SK-N-SH treated with all-trans-retinoic acid at 6 μM for 48 hours (cell line): ENCODE measurements at regions not wholly inside any gene's neighbourhood (a gene's known extent, or its start where the extent isn't known, plus 50 kb on each side); places are given as distances from the start of the nearest gene placed in this dataset.

Experiments used
- ATAC-seq: fragments of 200-7000 bp; cut with Tn5 transposase; 3 replicates; pipeline ENCODE4 v1.9.1; 2020; ENCODE audit warnings: mild to moderate bottlenecking, moderate library complexity
- ARNTL ChIP-seq: fragments of 450-650 bp; formaldehyde crosslinking; IDR thresholded peaks from 2 replicates; pipeline ENCODE4 v1.5.0; 2020; ENCODE audit warnings: low read depth, mild to moderate bottlenecking, moderate library complexity, borderline replicate concordance
- BACH2 ChIP-seq: fragments of 250-450 bp; sonication (Bioruptor Pico); IDR thresholded peaks from 2 replicates; pipeline ENCODE4 v1.9.0; 2021; ENCODE audit warnings: mild to moderate bottlenecking, borderline replicate concordance
- CSDC2 ChIP-seq: fragments of 250-450 bp; sonication (Bioruptor Pico); IDR thresholded peaks from 2 replicates; pipeline ENCODE4 v1.5.0; 2020; ENCODE audit warnings: mild to moderate bottlenecking, moderate library complexity
- ESRRG ChIP-seq: fragments of 250-450 bp; sonication (Bioruptor Pico); IDR thresholded peaks from 2 replicates; pipeline ENCODE4 v1.6.1; 2021; ENCODE audit warnings: mild to moderate bottlenecking
- GLIS3 ChIP-seq: fragments of 250-450 bp; sonication (Bioruptor Pico); IDR thresholded peaks from 2 replicates; pipeline ENCODE4 v1.5.0; 2020; ENCODE audit warnings: mild to moderate bottlenecking, moderate library complexity
- ISL1 ChIP-seq: fragments of 250-450 bp; sonication (Bioruptor Pico); IDR thresholded peaks from 2 replicates; pipeline ENCODE4 v2.1.2; 2022; ENCODE audit warnings: mild to moderate bottlenecking, moderate library complexity
- OSR1 ChIP-seq: fragments of 250-450 bp; sonication (Bioruptor Pico); IDR thresholded peaks from 2 replicates; pipeline ENCODE4 v1.8.0; 2022; ENCODE audit warnings: moderate library complexity, mild to moderate bottlenecking, inconsistent platforms
- PPARA ChIP-seq: fragments of 250-450 bp; sonication (Bioruptor Pico); IDR thresholded peaks from 2 replicates; pipeline ENCODE4 v1.5.0; 2020; ENCODE audit warnings: mild to moderate bottlenecking, borderline replicate concordance
- RARB ChIP-seq: fragments of 250-450 bp; sonication (Bioruptor Pico); IDR thresholded peaks from 2 replicates; pipeline ENCODE4 v1.8.0; 2021; ENCODE audit warnings: mild to moderate bottlenecking, moderate library complexity
- SNAI2 ChIP-seq: fragments of 250-450 bp; sonication (Bioruptor Pico); IDR thresholded peaks from 2 replicates; pipeline ENCODE4 v1.5.0; 2020; ENCODE audit warnings: mild to moderate bottlenecking, moderate library complexity
- TCF4 ChIP-seq: fragments of 250-450 bp; sonication (Bioruptor Pico); IDR thresholded peaks from 2 replicates; pipeline ENCODE4 v1.8.0; 2021; ENCODE audit warnings: mild to moderate bottlenecking, moderate library complexity, borderline replicate concordance
- TOX ChIP-seq: fragments of 250-450 bp; sonication (Bioruptor Pico); IDR thresholded peaks from 2 replicates; pipeline ENCODE4 v1.8.0; 2021; ENCODE audit warnings: mild to moderate bottlenecking, moderate library complexity, borderline replicate concordance
- ZC3H10 ChIP-seq: fragments of 250-450 bp; sonication (Bioruptor Pico); IDR thresholded peaks from 2 replicates; pipeline ENCODE4 v1.5.1; 2021; ENCODE audit warnings: mild to moderate bottlenecking, moderate library complexity
- ZFP3 ChIP-seq: fragments of 250-450 bp; sonication (Bioruptor Pico); IDR thresholded peaks from 2 replicates; pipeline ENCODE4 v1.5.0; 2020; ENCODE audit warnings: mild to moderate bottlenecking, moderate library complexity
- ZFP30 ChIP-seq: fragments of 450-650 bp; formaldehyde crosslinking; IDR thresholded peaks from 2 replicates; pipeline ENCODE4 v1.5.0; 2022; ENCODE audit warnings: mild to moderate bottlenecking, moderate library complexity
- ZNF565 ChIP-seq: fragments of 450-650 bp; formaldehyde crosslinking; conservative IDR thresholded peaks from 2 replicates; pipeline ENCODE4 v1.5.0; 2020; ENCODE audit warnings: low read depth, mild to moderate bottlenecking, moderate library complexity
- ZNF70 ChIP-seq: fragments of 450-650 bp; formaldehyde crosslinking; IDR thresholded peaks from 2 replicates; pipeline ENCODE4 v1.5.0; 2020; ENCODE audit warnings: mild to moderate bottlenecking, moderate library complexity
- ZNF8 ChIP-seq: fragments of 450-650 bp; formaldehyde crosslinking; IDR thresholded peaks from 2 replicates; pipeline ENCODE4 v1.5.0; 2020; ENCODE audit warnings: mild to moderate bottlenecking, moderate library complexity
- TF ChIP-seq, protein P1 (sequence below): fragments of 250-450 bp; sonication (Bioruptor Pico); IDR thresholded peaks from 2 replicates; pipeline ENCODE4 v1.5.1; 2020; ENCODE audit warnings: low read depth, mild to moderate bottlenecking, moderate library complexity
- TF ChIP-seq, protein P2 (sequence below): fragments of 250-450 bp; sonication (Bioruptor Pico); IDR thresholded peaks from 2 replicates; pipeline ENCODE4 v1.5.1; 2021; ENCODE audit warnings: mild to moderate bottlenecking, moderate library complexity
- TF ChIP-seq, protein P3 (sequence below): fragments of 250-450 bp; sonication (Bioruptor Pico); IDR thresholded peaks from 2 replicates; pipeline ENCODE4 v1.8.0; 2021; ENCODE audit warnings: low read depth, mild to moderate bottlenecking, moderate library complexity, borderline replicate concordance
- TF ChIP-seq, protein P4 (sequence below): fragments of 250-450 bp; sonication (Bioruptor Pico); IDR thresholded peaks from 2 replicates; pipeline ENCODE4 v1.8.0; 2020; ENCODE audit warnings: mild to moderate bottlenecking, moderate library complexity, borderline replicate concordance

DNA sequence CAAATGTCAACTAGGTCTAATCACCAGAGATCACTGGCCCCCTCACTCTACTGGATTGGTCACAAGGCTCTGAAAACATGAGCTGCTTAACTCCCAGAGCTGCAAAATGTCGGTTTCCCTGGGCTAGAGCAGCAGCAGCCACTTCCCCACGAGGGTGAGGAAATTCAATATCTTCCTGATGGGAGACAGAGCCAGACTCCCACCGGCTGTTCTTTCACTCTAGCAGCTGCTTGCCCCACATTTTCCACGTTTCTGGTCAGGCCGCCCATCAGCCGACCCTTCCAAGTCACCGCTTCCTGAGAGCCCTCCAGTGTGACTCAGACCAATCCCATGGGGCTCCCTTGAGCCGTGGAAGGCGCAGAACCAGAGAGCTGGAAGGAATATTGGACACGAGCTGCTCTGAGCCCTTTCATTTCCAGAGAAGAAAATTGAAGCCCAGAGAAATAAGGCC is 227.0 kb downstream of the ADAMTS15 start:
- TF ChIP-seq, protein P1, sequence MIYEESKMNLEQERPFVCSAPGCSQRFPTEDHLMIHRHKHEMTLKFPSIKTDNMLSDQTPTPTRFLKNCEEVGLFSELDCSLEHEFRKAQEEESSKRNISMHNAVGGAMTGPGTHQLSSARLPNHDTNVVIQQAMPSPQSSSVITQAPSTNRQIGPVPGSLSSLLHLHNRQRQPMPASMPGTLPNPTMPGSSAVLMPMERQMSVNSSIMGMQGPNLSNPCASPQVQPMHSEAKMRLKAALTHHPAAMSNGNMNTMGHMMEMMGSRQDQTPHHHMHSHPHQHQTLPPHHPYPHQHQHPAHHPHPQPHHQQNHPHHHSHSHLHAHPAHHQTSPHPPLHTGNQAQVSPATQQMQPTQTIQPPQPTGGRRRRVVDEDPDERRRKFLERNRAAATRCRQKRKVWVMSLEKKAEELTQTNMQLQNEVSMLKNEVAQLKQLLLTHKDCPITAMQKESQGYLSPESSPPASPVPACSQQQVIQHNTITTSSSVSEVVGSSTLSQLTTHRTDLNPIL (CRISPR knock-in tag), result no peak
- TF ChIP-seq RARB (CRISPR knock-in tag) (no peak), PPARA (CRISPR knock-in tag) (no peak), TOX (CRISPR knock-in tag) (no peak), ZNF70 (CRISPR knock-in tag) (no peak), ARNTL (no peak), TCF4 (no peak), BACH2 (CRISPR knock-in tag) (no peak), ZC3H10 (CRISPR knock-in tag) (no peak), OSR1 (no peak), ZFP30 (no peak), SNAI2 (CRISPR knock-in tag) (no peak), ZNF565 (no peak), ZNF8 (CRISPR knock-in tag) (no peak), GLIS3 (CRISPR knock-in tag) (no peak), CSDC2 (CRISPR knock-in tag) (no peak), ESRRG (no peak)
- TF ChIP-seq, protein P2, sequence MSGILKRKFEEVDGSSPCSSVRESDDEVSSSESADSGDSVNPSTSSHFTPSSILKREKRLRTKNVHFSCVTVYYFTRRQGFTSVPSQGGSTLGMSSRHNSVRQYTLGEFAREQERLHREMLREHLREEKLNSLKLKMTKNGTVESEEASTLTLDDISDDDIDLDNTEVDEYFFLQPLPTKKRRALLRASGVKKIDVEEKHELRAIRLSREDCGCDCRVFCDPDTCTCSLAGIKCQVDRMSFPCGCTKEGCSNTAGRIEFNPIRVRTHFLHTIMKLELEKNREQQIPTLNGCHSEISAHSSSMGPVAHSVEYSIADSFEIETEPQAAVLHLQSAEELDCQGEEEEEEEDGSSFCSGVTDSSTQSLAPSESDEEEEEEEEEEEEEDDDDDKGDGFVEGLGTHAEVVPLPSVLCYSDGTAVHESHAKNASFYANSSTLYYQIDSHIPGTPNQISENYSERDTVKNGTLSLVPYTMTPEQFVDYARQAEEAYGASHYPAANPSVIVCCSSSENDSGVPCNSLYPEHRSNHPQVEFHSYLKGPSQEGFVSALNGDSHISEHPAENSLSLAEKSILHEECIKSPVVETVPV (CRISPR knock-in tag), result no peak
- no peak for ATAC-seq

DNA sequence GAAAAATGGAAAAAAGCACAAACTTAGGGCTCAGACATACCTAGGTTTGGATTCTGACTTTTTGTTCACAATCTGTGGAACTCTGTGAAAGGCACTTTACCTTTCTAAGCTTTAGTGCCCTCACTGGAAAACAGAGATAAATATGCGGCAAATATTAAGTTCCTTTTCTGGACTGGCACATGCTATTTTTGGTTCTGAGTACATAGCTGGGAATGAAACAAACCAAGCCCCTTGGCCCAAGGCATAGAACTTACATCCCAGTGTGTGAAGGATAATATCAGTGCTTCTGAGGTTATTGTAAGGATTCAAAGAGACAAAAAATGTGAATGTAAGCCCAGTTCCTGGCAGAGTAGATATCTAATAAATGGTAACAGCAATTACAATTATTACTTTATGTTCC is 227.5 kb downstream of the ADAMTS15 start:
- no peak for ATAC-seq
- TF ChIP-seq TCF4 (no peak), ZNF8 (CRISPR knock-in tag) (no peak), PPARA (CRISPR knock-in tag) (no peak), SNAI2 (CRISPR knock-in tag) (no peak), RARB (CRISPR knock-in tag) (no peak), GLIS3 (CRISPR knock-in tag) (no peak)
- TF ChIP-seq, protein P1 (CRISPR knock-in tag), result no peak
- TF ChIP-seq, protein P3, sequence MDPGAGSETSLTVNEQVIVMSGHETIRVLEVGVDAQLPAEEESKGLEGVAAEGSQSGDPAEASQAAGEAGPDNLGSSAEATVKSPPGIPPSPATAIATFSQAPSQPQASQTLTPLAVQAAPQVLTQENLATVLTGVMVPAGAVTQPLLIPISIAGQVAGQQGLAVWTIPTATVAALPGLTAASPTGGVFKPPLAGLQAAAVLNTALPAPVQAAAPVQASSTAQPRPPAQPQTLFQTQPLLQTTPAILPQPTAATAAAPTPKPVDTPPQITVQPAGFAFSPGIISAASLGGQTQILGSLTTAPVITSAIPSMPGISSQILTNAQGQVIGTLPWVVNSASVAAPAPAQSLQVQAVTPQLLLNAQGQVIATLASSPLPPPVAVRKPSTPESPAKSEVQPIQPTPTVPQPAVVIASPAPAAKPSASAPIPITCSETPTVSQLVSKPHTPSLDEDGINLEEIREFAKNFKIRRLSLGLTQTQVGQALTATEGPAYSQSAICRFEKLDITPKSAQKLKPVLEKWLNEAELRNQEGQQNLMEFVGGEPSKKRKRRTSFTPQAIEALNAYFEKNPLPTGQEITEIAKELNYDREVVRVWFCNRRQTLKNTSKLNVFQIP, result no peak

DNA sequence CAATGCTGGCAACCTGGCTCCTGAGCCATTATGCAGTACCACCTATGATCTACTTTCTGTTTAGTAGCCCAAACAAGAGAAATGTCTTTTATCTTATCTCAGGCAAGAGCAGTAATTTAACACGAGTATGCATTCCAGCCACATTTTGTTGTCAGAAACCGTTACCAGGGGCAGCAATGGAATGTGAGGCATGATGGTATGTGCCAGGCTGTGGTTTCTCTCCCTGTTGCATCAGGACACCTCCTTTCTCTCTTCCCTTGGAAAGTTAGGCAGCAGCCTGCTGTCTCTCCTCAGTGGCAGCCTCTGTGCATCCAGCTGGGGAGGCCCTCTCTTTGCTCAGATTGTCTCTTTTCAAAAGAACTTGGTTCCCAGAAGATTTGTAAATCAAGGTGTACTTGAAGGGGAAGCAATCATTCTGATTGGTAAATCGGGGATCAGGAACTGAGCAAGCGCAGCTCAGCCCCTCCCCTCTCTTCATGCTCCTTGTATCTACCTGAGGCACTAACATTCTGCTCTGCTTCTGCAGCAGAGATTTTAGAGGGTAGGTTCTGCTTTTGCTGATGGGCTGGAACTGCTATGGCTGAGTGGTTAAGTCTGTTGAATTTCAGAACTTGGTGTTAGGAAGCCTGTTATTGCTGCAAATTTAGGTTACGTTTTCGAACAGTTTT is 229.2 kb downstream of the ADAMTS15 start:
- ATAC-seq, result peak; percentile 96
- 0 out of 2 replicates have a peak, but pooled peaks have one; percentile 48 for TF ChIP-seq ISL1 (CRISPR knock-in tag)
- TF ChIP-seq, protein P2 (CRISPR knock-in tag), result no peak

DNA sequence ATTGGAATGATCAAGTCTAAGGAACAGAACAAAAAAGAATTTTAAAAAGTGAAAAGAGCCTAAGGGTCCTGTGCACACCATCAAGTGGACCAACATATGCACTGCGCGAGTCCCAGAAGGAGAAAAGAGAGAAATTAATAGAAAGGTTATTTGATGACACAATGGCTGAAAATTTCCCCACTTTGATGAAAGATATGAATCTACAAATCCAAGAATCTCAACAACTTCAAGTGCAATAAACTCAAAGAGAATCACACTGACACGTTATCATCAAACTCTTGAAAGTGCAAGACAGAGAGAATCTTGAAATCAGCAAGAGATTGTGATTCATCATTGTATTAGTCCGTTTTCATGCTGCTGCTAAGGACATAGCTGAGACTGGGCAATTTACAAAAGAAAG is 230.8 kb downstream of the ADAMTS15 start:
- ATAC-seq, result no peak
- TF ChIP-seq, protein P1 (CRISPR knock-in tag), result no peak
- TF ChIP-seq OSR1 (no peak), ZC3H10 (CRISPR knock-in tag) (no peak), SNAI2 (CRISPR knock-in tag) (no peak), PPARA (CRISPR knock-in tag) (no peak), GLIS3 (CRISPR knock-in tag) (no peak), ZFP3 (CRISPR knock-in tag) (no peak), ZNF8 (CRISPR knock-in tag) (no peak), ESRRG (no peak)
- TF ChIP-seq, protein P3, result no peak
- TF ChIP-seq, protein P4, sequence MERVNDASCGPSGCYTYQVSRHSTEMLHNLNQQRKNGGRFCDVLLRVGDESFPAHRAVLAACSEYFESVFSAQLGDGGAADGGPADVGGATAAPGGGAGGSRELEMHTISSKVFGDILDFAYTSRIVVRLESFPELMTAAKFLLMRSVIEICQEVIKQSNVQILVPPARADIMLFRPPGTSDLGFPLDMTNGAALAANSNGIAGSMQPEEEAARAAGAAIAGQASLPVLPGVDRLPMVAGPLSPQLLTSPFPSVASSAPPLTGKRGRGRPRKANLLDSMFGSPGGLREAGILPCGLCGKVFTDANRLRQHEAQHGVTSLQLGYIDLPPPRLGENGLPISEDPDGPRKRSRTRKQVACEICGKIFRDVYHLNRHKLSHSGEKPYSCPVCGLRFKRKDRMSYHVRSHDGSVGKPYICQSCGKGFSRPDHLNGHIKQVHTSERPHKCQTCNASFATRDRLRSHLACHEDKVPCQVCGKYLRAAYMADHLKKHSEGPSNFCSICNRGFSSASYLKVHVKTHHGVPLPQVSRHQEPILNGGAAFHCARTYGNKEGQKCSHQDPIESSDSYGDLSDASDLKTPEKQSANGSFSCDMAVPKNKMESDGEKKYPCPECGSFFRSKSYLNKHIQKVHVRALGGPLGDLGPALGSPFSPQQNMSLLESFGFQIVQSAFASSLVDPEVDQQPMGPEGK (CRISPR knock-in tag), result no peak
